ENCODE measurements at regions not wholly inside any gene's neighbourhood (a gene's known extent, or its start where the extent isn't known, plus 50 kb on each side); places are given as distances from the start of the nearest gene placed in this dataset.

- TF ChIP-seq CTCF (IDR thresholded peaks at IDR 0.05), result no peak
- H3K4me1 Mint-ChIP-seq (ENCODE audit: unreplicated experiment), result no peaks in the 10 kb centered on the region
- H3K9me3 Mint-ChIP-seq (ENCODE audit: unreplicated experiment), result no peaks in the 10 kb centered on the region
- H3K36me3 Mint-ChIP-seq (ENCODE audit: unreplicated experiment), result no peaks in the 10 kb centered on the region
- H3K4me3 Mint-ChIP-seq (ENCODE audit: unreplicated experiment), result no peak overlapping the region
- DNase-seq (ENCODE audit: extremely low spot score, unreplicated experiment), result no peak
- no peak overlapping the region for H3K27ac Mint-ChIP-seq (ENCODE audit: unreplicated experiment)
- H3K27me3 Mint-ChIP-seq (ENCODE audit: unreplicated experiment), result peaks cover 34% of the 10 kb centered on the region
These were observed 286.2 kb upstream of the FOXF1 start for GRCh38 chr16:86224126-86224525.

GRCh38 chr16:86224629-86225028 is 285.7 kb upstream of the FOXF1 start:
- TF ChIP-seq CTCF (IDR thresholded peaks at IDR 0.05), result no peak
- Mint-ChIP-seq H3K4me3 (ENCODE audit: unreplicated experiment) (no peak overlapping the region), H3K36me3 (ENCODE audit: unreplicated experiment) (no peaks in the 10 kb centered on the region), H3K27me3 (ENCODE audit: unreplicated experiment) (peaks cover 32% of the 10 kb centered on the region), H3K9me3 (ENCODE audit: unreplicated experiment) (no peaks in the 10 kb centered on the region), H3K27ac (ENCODE audit: unreplicated experiment) (no peak overlapping the region), H3K4me1 (ENCODE audit: unreplicated experiment) (no peaks in the 10 kb centered on the region)
- DNase-seq (ENCODE audit: extremely low spot score, unreplicated experiment), result no peak

- DNase-seq (ENCODE audit: extremely low spot score, unreplicated experiment), result no peak
- no peak overlapping the region for H3K27ac Mint-ChIP-seq (ENCODE audit: unreplicated experiment)
- TF ChIP-seq CTCF (IDR thresholded peaks at IDR 0.05), result no peak
- no peaks in the 10 kb centered on the region for H3K4me1 Mint-ChIP-seq (ENCODE audit: unreplicated experiment)
- peaks cover 22% of the 10 kb centered on the region for H3K27me3 Mint-ChIP-seq (ENCODE audit: unreplicated experiment)
- H3K36me3 Mint-ChIP-seq (ENCODE audit: unreplicated experiment), result no peaks in the 10 kb centered on the region
- no peaks in the 10 kb centered on the region for H3K9me3 Mint-ChIP-seq (ENCODE audit: unreplicated experiment)
- H3K4me3 Mint-ChIP-seq (ENCODE audit: unreplicated experiment), result no peak overlapping the region
These were observed 284.4 kb upstream of the FOXF1 start for GRCh38 chr16:86225905-86226371.

GRCh38 chr16:86227041-86227440 is 283.3 kb upstream of the FOXF1 start:
- peaks cover 2% of the 10 kb centered on the region for H3K9me3 Mint-ChIP-seq (ENCODE audit: unreplicated experiment)
- no peak for DNase-seq (ENCODE audit: extremely low spot score, unreplicated experiment)
- no peaks in the 10 kb centered on the region for H3K36me3 Mint-ChIP-seq (ENCODE audit: unreplicated experiment)
- H3K4me1 Mint-ChIP-seq (ENCODE audit: unreplicated experiment), result no peaks in the 10 kb centered on the region
- H3K4me3 Mint-ChIP-seq (ENCODE audit: unreplicated experiment), result no peak overlapping the region
- H3K27ac Mint-ChIP-seq (ENCODE audit: unreplicated experiment), result no peak overlapping the region
- peaks cover 13% of the 10 kb centered on the region for H3K27me3 Mint-ChIP-seq (ENCODE audit: unreplicated experiment)
- no peak for TF ChIP-seq CTCF (IDR thresholded peaks at IDR 0.05)

GRCh38 chr16:86227801-86228200 is 282.5 kb upstream of the FOXF1 start:
- H3K4me1 Mint-ChIP-seq (ENCODE audit: unreplicated experiment), result no peaks in the 10 kb centered on the region
- H3K27me3 Mint-ChIP-seq (ENCODE audit: unreplicated experiment), result peaks cover 8% of the 10 kb centered on the region
- peaks cover 4% of the 10 kb centered on the region for H3K9me3 Mint-ChIP-seq (ENCODE audit: unreplicated experiment)
- no peak overlapping the region for H3K4me3 Mint-ChIP-seq (ENCODE audit: unreplicated experiment)
- H3K36me3 Mint-ChIP-seq (ENCODE audit: unreplicated experiment), result no peaks in the 10 kb centered on the region
- H3K27ac Mint-ChIP-seq (ENCODE audit: unreplicated experiment), result no peak overlapping the region
- no peak for TF ChIP-seq CTCF (IDR thresholded peaks at IDR 0.05)
- no peak for DNase-seq (ENCODE audit: extremely low spot score, unreplicated experiment)
